Activated T-helper 1 cell treated with anti-CD3 and anti-CD28 coated beads, Interleukin-12 subunit alpha, Interleukin-12 subunit beta, Interleukin-2, Interleukin-4 antibody, amounts not matched to agents 30 ng/mL and 10 ng/mL and 1 ng/mL, durations not matched to agents 14 hours and 24 hours and 36 hours (primary cell): ENCODE measurements at regions not wholly inside any gene's neighbourhood (a gene's known extent, or its start where the extent isn't known, plus 50 kb on each side); places are given as distances from the start of the nearest gene placed in this dataset.

Source experiments
- DNase-seq: peaks from one replicate; pipeline ENCODE4 v3.0.0; 2021; ENCODE audit warnings: low spot score
- H3K27ac Mint-ChIP-seq: one replicate; pipeline ENCODE4 v1.8.0; 2021; ENCODE audit warnings: mild to moderate bottlenecking, mixed read lengths
- H3K27me3 Mint-ChIP-seq: one replicate; pipeline ENCODE4 v1.8.0; 2022; ENCODE audit warnings: mild to moderate bottlenecking, moderate library complexity, mixed read lengths; ENCODE audit not compliant: insufficient read depth
- H3K36me3 Mint-ChIP-seq: one replicate; pipeline ENCODE4 v1.8.0; 2021; ENCODE audit warnings: low read depth, mixed read lengths
- H3K4me1 Mint-ChIP-seq: one replicate; pipeline ENCODE4 v1.8.0; 2021; ENCODE audit warnings: low read depth, mixed read lengths
- H3K4me3 Mint-ChIP-seq: one replicate; pipeline ENCODE4 v1.8.0; 2021; ENCODE audit warnings: mild to moderate bottlenecking, moderate library complexity, mixed read lengths
- H3K9me3 Mint-ChIP-seq: one replicate; pipeline ENCODE4 v1.8.0; 2021; ENCODE audit warnings: mixed read lengths
- intact Hi-C: fragments of 100-400 bp; cut with micrococcal nuclease; formaldehyde crosslinking; loops from one replicate; pipeline ENCODE4 v1.15.1; 2024

GRCh38 chr6:14734416-14735340, 511.2 kb upstream of the JARID2 start:
- Mint-ChIP-seq H3K27ac (peak overlapping the region; percentile 94), H3K4me1 (peaks cover 91% of the 10 kb centered on the region), H3K4me3 (peak overlapping the region; percentile 36), H3K27me3 (no peaks in the 10 kb centered on the region), H3K9me3 (peaks cover 8% of the 10 kb centered on the region), H3K36me3 (peaks cover 13% of the 10 kb centered on the region)
- intact Hi-C loops, result loop anchor here (1.0 to 5.0 kb wide), 7 partner anchors 289 to 947 kb away; no protein-coding TSS in a partner anchor
- peak; percentile 58 for DNase-seq

DNA sequence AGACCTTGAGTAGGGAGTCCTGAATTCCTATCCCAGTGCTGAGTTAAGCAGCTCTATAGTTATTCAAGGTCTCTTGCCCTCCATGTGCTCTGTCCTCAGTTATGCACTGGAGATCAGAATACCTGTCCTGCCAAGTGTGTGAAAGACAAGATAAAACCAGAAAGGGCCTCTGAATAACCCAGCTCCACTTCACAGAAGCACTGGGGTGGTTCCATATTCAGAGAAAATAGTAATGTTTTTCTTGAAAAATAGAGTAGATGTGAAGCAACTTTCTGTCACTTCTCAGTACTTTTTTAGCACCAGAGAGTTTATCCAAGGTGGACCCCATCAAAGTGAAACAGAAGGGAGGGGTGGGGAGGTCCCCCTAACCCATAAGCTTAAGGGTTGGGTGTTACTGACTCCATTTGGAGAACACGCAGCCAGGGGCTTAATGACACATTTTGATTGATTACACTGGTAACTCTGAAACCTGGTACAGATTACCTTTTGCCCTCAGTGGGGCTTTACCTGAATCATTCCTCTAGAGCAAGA, 509.8 kb upstream of the JARID2 start:
- Mint-ChIP-seq H3K27me3 (no peaks in the 10 kb centered on the region), H3K27ac (peak overlapping the region; percentile 94), H3K4me1 (peaks cover 99% of the 10 kb centered on the region), H3K9me3 (peaks cover 17% of the 10 kb centered on the region), H3K36me3 (peaks cover 17% of the 10 kb centered on the region), H3K4me3 (no peak overlapping the region)
- DNase-seq, result no peak
- intact Hi-C loops, result loop anchor here (1.0 to 5.0 kb wide), 2 partner anchors 287 to 756 kb away; no protein-coding TSS in a partner anchor

DNA sequence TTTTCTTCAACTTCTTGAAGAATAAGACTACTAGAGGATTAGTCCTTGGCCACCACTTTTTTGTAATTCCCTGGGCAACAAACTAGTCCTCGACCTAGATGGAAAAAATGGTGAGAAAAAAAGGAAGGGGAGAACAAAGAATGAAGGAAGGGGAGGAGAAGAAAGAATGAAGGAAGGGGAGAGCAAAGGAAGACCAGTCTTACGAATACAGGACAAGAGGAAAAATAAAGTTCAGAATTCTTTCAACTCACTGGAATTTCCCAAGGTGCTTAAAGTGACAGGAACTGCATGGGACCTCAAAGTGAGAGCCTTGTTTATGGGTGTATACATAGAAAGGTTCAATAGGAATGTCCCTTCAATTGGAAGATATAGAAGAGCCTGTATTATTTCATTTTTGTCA, 509.3 kb upstream of the JARID2 start:
- Mint-ChIP-seq H3K36me3 (peaks cover 16% of the 10 kb centered on the region), H3K4me3 (no peak overlapping the region), H3K27ac (peak overlapping the region; percentile 94), H3K27me3 (no peaks in the 10 kb centered on the region), H3K4me1 (peaks cover 96% of the 10 kb centered on the region), H3K9me3 (peaks cover 21% of the 10 kb centered on the region)
- intact Hi-C loops, result loop anchor here (5.0 kb wide), 1 partner anchor 756 kb away; no protein-coding TSS in a partner anchor
- DNase-seq, result no peak

DNA sequence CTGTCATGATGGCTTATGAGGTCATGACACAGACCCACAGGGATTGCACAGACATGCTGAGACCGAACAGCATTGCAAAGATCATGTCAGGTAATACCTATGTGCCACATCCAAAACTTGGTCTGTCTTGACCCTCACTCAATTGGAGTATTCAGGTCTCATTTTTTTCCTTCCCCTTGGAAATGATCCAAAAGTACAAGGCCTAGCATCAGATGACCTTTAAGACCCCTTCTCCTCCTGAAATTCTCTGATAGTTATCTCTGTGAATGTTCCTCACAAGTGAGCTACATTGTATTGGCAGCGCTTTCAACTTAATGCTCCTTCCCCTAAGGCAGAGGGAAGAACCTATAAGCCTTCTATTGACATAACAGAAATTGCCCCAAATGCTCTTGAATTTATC, 507.4 kb upstream of the JARID2 start:
- peak overlapping the region; percentile 61 for H3K27ac Mint-ChIP-seq
- DNase-seq, result no peak
- H3K9me3 Mint-ChIP-seq, result peaks cover 25% of the 10 kb centered on the region
- peaks cover 21% of the 10 kb centered on the region for H3K36me3 Mint-ChIP-seq
- intact Hi-C loops, result loop anchor here (5.0 kb wide), 1 partner anchor 754 kb away; no protein-coding TSS in a partner anchor
- no peak overlapping the region for H3K4me3 Mint-ChIP-seq
- H3K27me3 Mint-ChIP-seq, result no peaks in the 10 kb centered on the region
- peaks cover 95% of the 10 kb centered on the region for H3K4me1 Mint-ChIP-seq

DNA sequence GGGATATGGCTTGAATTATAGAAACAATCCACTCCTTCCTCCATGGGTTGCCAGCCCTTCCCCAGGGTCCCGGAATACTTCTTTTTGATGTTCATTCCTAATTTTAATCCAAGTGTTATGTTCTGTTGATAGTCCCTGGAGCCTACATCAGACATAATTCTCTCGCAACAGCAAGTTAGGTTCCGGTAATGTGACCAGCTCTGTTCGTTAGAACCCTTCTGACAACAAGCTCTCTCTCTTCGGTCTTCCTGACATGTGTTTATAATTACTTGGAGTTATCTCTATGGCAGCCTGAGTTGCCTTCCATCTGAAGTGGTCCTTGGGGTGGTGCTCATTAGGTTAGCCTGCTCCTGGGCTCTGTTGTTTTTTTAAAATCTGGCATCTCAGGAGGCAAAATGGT, 506.9 kb upstream of the JARID2 start:
- Mint-ChIP-seq H3K27ac (peak overlapping the region; percentile 61), H3K4me1 (peaks cover 95% of the 10 kb centered on the region), H3K36me3 (peaks cover 23% of the 10 kb centered on the region), H3K9me3 (peaks cover 25% of the 10 kb centered on the region), H3K27me3 (no peaks in the 10 kb centered on the region), H3K4me3 (no peak overlapping the region)
- DNase-seq, result no peak
- intact Hi-C loops, result loop anchor here (5.0 kb wide), 1 partner anchor 753 kb away; no protein-coding TSS in a partner anchor

DNA sequence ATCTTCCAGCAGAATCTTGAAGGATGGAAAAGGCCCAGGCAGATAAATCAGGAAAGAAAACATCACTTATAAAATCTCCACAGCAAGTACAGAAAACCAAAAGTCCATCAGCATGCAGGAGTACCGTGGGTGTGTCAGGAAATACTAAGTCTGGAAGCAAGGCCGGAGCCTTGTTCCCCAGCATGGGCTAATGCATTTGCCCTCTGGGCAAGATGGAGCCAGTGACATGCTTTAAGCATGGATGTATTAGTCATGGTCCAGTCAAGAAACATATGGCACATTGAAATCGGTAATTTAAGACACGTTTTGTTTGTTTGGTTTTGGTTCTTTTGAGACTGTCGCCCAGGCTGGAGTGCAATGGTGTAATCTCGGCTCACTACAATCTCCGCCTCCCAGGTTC, 506.0 kb upstream of the JARID2 start:
- DNase-seq, result no peak
- intact Hi-C loops, result loop anchor here (5.0 kb wide), 1 partner anchor 752 kb away; no protein-coding TSS in a partner anchor
- Mint-ChIP-seq H3K4me1 (peaks cover 91% of the 10 kb centered on the region), H3K27me3 (no peaks in the 10 kb centered on the region), H3K27ac (peak overlapping the region; percentile 62), H3K9me3 (peaks cover 22% of the 10 kb centered on the region), H3K4me3 (no peak overlapping the region), H3K36me3 (peaks cover 25% of the 10 kb centered on the region)

- peaks cover 82% of the 10 kb centered on the region for H3K4me1 Mint-ChIP-seq
- H3K36me3 Mint-ChIP-seq, result peaks cover 27% of the 10 kb centered on the region
- peaks cover 18% of the 10 kb centered on the region for H3K9me3 Mint-ChIP-seq
- peak overlapping the region; percentile 94 for H3K27ac Mint-ChIP-seq
- intact Hi-C loops, result no loop called here
- no peaks in the 10 kb centered on the region for H3K27me3 Mint-ChIP-seq
- H3K4me3 Mint-ChIP-seq, result no peak overlapping the region
- DNase-seq, result no peak
Measured at GRCh38 chr6:14742171-14742570, 503.7 kb upstream of the JARID2 start.

GRCh38 chr6:14742680-14743079, 503.2 kb upstream of the JARID2 start:
- peaks cover 80% of the 10 kb centered on the region for H3K4me1 Mint-ChIP-seq
- peaks cover 27% of the 10 kb centered on the region for H3K36me3 Mint-ChIP-seq
- peaks cover 18% of the 10 kb centered on the region for H3K9me3 Mint-ChIP-seq
- H3K27ac Mint-ChIP-seq, result peak overlapping the region; percentile 94
- intact Hi-C loops, result loop anchor here (1.0 kb wide), 2 partner anchors 117 to 133 kb away; no protein-coding TSS in a partner anchor
- H3K4me3 Mint-ChIP-seq, result no peak overlapping the region
- no peak for DNase-seq
- no peaks in the 10 kb centered on the region for H3K27me3 Mint-ChIP-seq

GRCh38 chr6:14743144-14743473, 502.8 kb upstream of the JARID2 start:
- peaks cover 80% of the 10 kb centered on the region for H3K4me1 Mint-ChIP-seq
- DNase-seq, result no peak
- H3K4me3 Mint-ChIP-seq, result peak overlapping the region; percentile 66
- peaks cover 18% of the 10 kb centered on the region for H3K9me3 Mint-ChIP-seq
- H3K27ac Mint-ChIP-seq, result peak overlapping the region; percentile 94
- no peaks in the 10 kb centered on the region for H3K27me3 Mint-ChIP-seq
- peaks cover 27% of the 10 kb centered on the region for H3K36me3 Mint-ChIP-seq
- intact Hi-C loops, result loop anchor here (1.0 kb wide), 2 partner anchors 116 to 132 kb away; no protein-coding TSS in a partner anchor

GRCh38 chr6:14743474-14744211, 502.2 kb upstream of the JARID2 start:
- intact Hi-C loops, result loop anchor here (1.0 kb wide), 6 partner anchors 10 to 132 kb away; no protein-coding TSS in a partner anchor
- DNase-seq, result peak; percentile 59
- Mint-ChIP-seq H3K4me1 (peaks cover 80% of the 10 kb centered on the region), H3K36me3 (peaks cover 27% of the 10 kb centered on the region), H3K4me3 (peak overlapping the region; percentile 66), H3K9me3 (peaks cover 18% of the 10 kb centered on the region), H3K27me3 (no peaks in the 10 kb centered on the region), H3K27ac (peak overlapping the region; percentile 94)

DNA sequence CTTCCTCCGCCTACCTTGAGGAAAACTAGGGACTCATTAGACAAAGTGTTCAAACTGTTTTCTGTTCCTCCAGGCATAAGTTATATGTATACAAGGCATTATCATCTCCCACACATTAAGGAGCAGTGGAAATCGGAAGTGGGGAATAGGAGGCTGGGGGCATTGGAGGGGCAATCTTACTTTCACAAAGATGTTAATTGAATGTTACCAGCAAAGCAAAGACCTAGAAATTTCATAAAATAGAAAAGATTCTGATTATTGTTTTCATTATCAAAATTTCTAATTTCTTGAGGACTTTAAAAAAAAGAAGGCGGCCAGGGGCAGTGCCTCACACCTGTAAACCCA, 501.7 kb upstream of the JARID2 start:
- intact Hi-C loops, result loop anchor here (1.0 kb wide), 4 partner anchors 10 to 80 kb away; no protein-coding TSS in a partner anchor
- H3K36me3 Mint-ChIP-seq, result peaks cover 27% of the 10 kb centered on the region
- peaks cover 18% of the 10 kb centered on the region for H3K9me3 Mint-ChIP-seq
- H3K4me1 Mint-ChIP-seq, result peaks cover 80% of the 10 kb centered on the region
- DNase-seq, result no peak
- H3K4me3 Mint-ChIP-seq, result peak overlapping the region; percentile 59
- H3K27ac Mint-ChIP-seq, result peak overlapping the region; percentile 94
- no peaks in the 10 kb centered on the region for H3K27me3 Mint-ChIP-seq

- H3K9me3 Mint-ChIP-seq, result peaks cover 6% of the 10 kb centered on the region
- H3K27ac Mint-ChIP-seq, result peak overlapping the region; percentile 54
- no peak overlapping the region for H3K4me3 Mint-ChIP-seq
- intact Hi-C loops, result loop anchor here (5.0 kb wide), 2 partner anchors 41 to 534 kb away; no protein-coding TSS in a partner anchor
- H3K27me3 Mint-ChIP-seq, result no peaks in the 10 kb centered on the region
- peaks cover 73% of the 10 kb centered on the region for H3K4me1 Mint-ChIP-seq
- H3K36me3 Mint-ChIP-seq, result peaks cover 14% of the 10 kb centered on the region
- DNase-seq, result no peak
Measured at GRCh38 chr6:14746139-14746837, 499.6 kb upstream of the JARID2 start.
